H1 (cell line): ENCODE measurements at regions not wholly inside any gene's neighbourhood (a gene's known extent, or its start where the extent isn't known, plus 50 kb on each side); places are given as distances from the start of the nearest gene placed in this dataset.
A peak's percentile ranks its signal among the peaks of the same experiment; 100 is the strongest.
"Not testable (repeated sequence)": the region's sequence is repeated elsewhere in the genome, so short reads cannot be mapped to it uniquely, and the experiment has no call there.

Experiments
- CTCF ChIA-PET: fragments of 300-600 bp; sonication (Branson Sonifier 250); formaldehyde crosslinking; loops from one replicate; lab custom pipeline; 2021; ENCODE audit not compliant: partially characterized antibody; lab: Charles Lee
- POLR2A ChIA-PET: fragments of 300-600 bp; sonication (Branson Sonifier 250); formaldehyde crosslinking; loops from one replicate; lab custom pipeline; 2021; ENCODE audit warnings: inconsistent platforms; ENCODE audit not compliant: partially characterized antibody; lab: Charles Lee
- DNase-seq, 2 experiments: peaks; one replicate each; pipeline versions ENCODE4 v3.0.0 to v3.0.0-alpha.2; 2010 to 2022; ENCODE audit warnings: low spot score in 2 of 2, low read depth in 1 of 2, mixed read lengths in 1 of 2
- FAIRE-seq: peaks from 2 replicates; lab custom pipeline; 2011; peaks lifted over from hg19 to GRCh38; lab: Jason Lieb, UNC
- H2AFZ ChIP-seq: 2 replicates; pipeline ENCODE4 v1.8.1; 2012; ENCODE audit warnings: low read length, inconsistent platforms
- H2AK5ac ChIP-seq: 2 replicates; pipeline ENCODE4 v1.6.1; 2013; ENCODE audit warnings: low read depth, low read length
- H2BK120ac ChIP-seq: replicated peaks from 2 replicates; pipeline ENCODE3; 2013; ENCODE audit warnings: low read depth, low read length, inconsistent platforms
- H2BK12ac ChIP-seq: 2 replicates; pipeline ENCODE4 v1.6.1; 2013; ENCODE audit warnings: low read depth, low read length
- H2BK15ac ChIP-seq: 2 replicates; pipeline ENCODE4 v1.6.1; 2013; ENCODE audit warnings: low read length
- H2BK20ac ChIP-seq: 2 replicates; pipeline ENCODE4 v1.6.1; 2013; ENCODE audit warnings: low read length
- H2BK5ac ChIP-seq: 2 replicates; pipeline ENCODE4 v1.6.1; 2013; ENCODE audit warnings: low read depth, low read length
- H3K14ac ChIP-seq: 2 replicates; pipeline ENCODE4 v1.6.1; 2013; ENCODE audit warnings: inconsistent platforms; ENCODE audit not compliant: insufficient read length
- H3K18ac ChIP-seq: 2 replicates; pipeline ENCODE4 v1.6.1; 2013; ENCODE audit warnings: low read length; ENCODE audit errors: extremely low read depth
- H3K23ac ChIP-seq: 2 replicates; pipeline ENCODE4 v1.6.1; 2013; ENCODE audit warnings: inconsistent platforms; ENCODE audit not compliant: insufficient read length
- H3K23me2 ChIP-seq: 2 replicates; pipeline ENCODE4 v1.6.1; 2013; ENCODE audit warnings: low read depth, low read length
- H3K27ac ChIP-seq: 2 replicates; pipeline ENCODE4 v1.6.1; 2011; ENCODE audit warnings: low read depth, low read length, inconsistent platforms
- H3K27me3 ChIP-seq, 4 experiments: replicated peaks in 1 of 4; 1 replicate in 1 of 4; 2 replicates in 3 of 4; pipeline versions ENCODE4 v1.6.1 to v1.8.1; 2011 to 2013; ENCODE audit warnings: low read length in 3 of 4, mild to moderate bottlenecking in 3 of 4, inconsistent platforms in 2 of 4, mixed read lengths in 2 of 4, moderate library complexity in 1 of 4; ENCODE audit not compliant: control insufficient read depth in 3 of 4, insufficient read depth in 3 of 4; ENCODE audit errors: extremely low read depth in 1 of 4
- H3K36me3 ChIP-seq, 4 experiments: 2 replicates each; pipeline versions ENCODE4 v1.6.1 to v1.8.1; 2011 to 2013; ENCODE audit warnings: mild to moderate bottlenecking in 4 of 4, low read length in 3 of 4, moderate library complexity in 2 of 4, control low read depth in 1 of 4, inconsistent platforms in 1 of 4; ENCODE audit not compliant: insufficient read depth in 4 of 4, control insufficient read depth in 2 of 4
- H3K4ac ChIP-seq: replicated peaks from 2 replicates; pipeline ENCODE3; 2013; ENCODE audit warnings: low read length, low read depth, mixed read lengths, inconsistent platforms; ENCODE audit not compliant: insufficient read length
- H3K4me1 ChIP-seq, 4 experiments: replicated peaks in 1 of 4; 1 replicate in 1 of 4; 2 replicates in 3 of 4; pipeline versions ENCODE4 v1.6.1 to v1.8.1; 2011 to 2013; ENCODE audit warnings: low read length in 3 of 4, inconsistent platforms in 2 of 4, mixed read lengths in 1 of 4; ENCODE audit not compliant: insufficient read depth in 4 of 4, control insufficient read depth in 3 of 4
- H3K4me2 ChIP-seq, 2 experiments: 2 replicates each; pipeline versions ENCODE4 v1.6.1 to v1.8.1; 2011 to 2013; ENCODE audit warnings: low read depth in 2 of 2, low read length in 2 of 2, control low read depth in 1 of 2, inconsistent platforms in 1 of 2, mild to moderate bottlenecking in 1 of 2; ENCODE audit not compliant: insufficient read depth in 1 of 2
- H3K4me3 ChIP-seq, 4 experiments: fragments of 200-600, 300-600 bp in 1 of 4; sonication (generic), shearing (Covaris generic), sonication (Bioruptor Twin) in 1 of 4; 2 replicates each; pipeline versions ENCODE4 v1.5.1 to v1.8.1; 2011 to 2016; ENCODE audit warnings: low read length in 4 of 4, low read depth in 3 of 4, control low read depth in 2 of 4, inconsistent platforms in 2 of 4, mild to moderate bottlenecking in 2 of 4, mixed read lengths in 1 of 4, moderate library complexity in 1 of 4; ENCODE audit not compliant: insufficient read depth in 2 of 4; ENCODE audit errors: extremely low read depth in 1 of 4
- H3K56ac ChIP-seq: replicated peaks from 2 replicates; pipeline ENCODE3; 2013; ENCODE audit warnings: low read depth, mild to moderate bottlenecking, mixed read lengths, low read length, inconsistent platforms; ENCODE audit not compliant: insufficient read length
- H3K79me1 ChIP-seq: 2 replicates; pipeline ENCODE4 v1.6.1; 2013; ENCODE audit warnings: low read depth, low read length, control low read depth
- H3K79me2 ChIP-seq, 2 experiments: 2 replicates each; pipeline versions ENCODE4 v1.6.1 to v1.8.1; 2012 to 2013; ENCODE audit warnings: low read length in 2 of 2, mild to moderate bottlenecking in 2 of 2, inconsistent platforms in 1 of 2; ENCODE audit not compliant: insufficient read depth in 2 of 2, control insufficient read depth in 1 of 2
- H3K9ac ChIP-seq, 4 experiments: replicated peaks in 1 of 4; 1 replicate in 1 of 4; 2 replicates in 3 of 4; pipeline versions ENCODE4 v1.6.1 to v1.8.1; 2011 to 2013; ENCODE audit warnings: low read depth in 3 of 4, low read length in 3 of 4, control low read depth in 2 of 4, mild to moderate bottlenecking in 2 of 4, moderate library complexity in 2 of 4, inconsistent platforms in 1 of 4; ENCODE audit errors: extremely low read depth in 1 of 4
- H3K9me3 ChIP-seq, 2 experiments: 2 replicates each; pipeline versions ENCODE4 v1.6.1 to v1.8.1; 2012 to 2013; ENCODE audit warnings: mild to moderate bottlenecking in 2 of 2, moderate library complexity in 2 of 2, control low read depth in 1 of 2, inconsistent platforms in 1 of 2, low read depth in 1 of 2, low read length in 1 of 2, mixed read lengths in 1 of 2; ENCODE audit not compliant: insufficient read depth in 2 of 2
- H4K20me1 ChIP-seq, 2 experiments: replicated peaks in 1 of 2; 2 replicates each; pipeline versions ENCODE3 to v1.8.1; 2011 to 2013; ENCODE audit warnings: inconsistent platforms in 2 of 2, low read length in 2 of 2, mild to moderate bottlenecking in 1 of 2; ENCODE audit not compliant: insufficient read depth in 2 of 2, control insufficient read depth in 1 of 2
- H4K5ac ChIP-seq: 2 replicates; pipeline ENCODE4 v1.6.1; 2013; ENCODE audit warnings: low read length, low read depth, mixed read lengths, inconsistent platforms; ENCODE audit not compliant: insufficient read length
- H4K8ac ChIP-seq: 2 replicates; pipeline ENCODE4 v1.8.0; 2013; ENCODE audit warnings: mild to moderate bottlenecking, moderate library complexity, low read length, inconsistent platforms; ENCODE audit not compliant: insufficient read depth; ENCODE audit errors: extremely low read depth
- H4K91ac ChIP-seq: replicated peaks from 2 replicates; pipeline ENCODE3; 2013; ENCODE audit warnings: low read length, mixed read lengths, inconsistent platforms; ENCODE audit not compliant: insufficient read length
- WGBS, 2 experiments: shearing (Covaris generic) in 1 of 2; methylation state at CpG; one replicate each; pipeline versions ENCODE4 v1.1.6 to v1.1.7; 2013 to 2015; ENCODE audit warnings: low lambda C conversion rate in 2 of 2, mixed read lengths in 2 of 2, inconsistent platforms in 1 of 2, low coverage in 1 of 2, missing lambda C conversion rate in 1 of 2; ENCODE audit not compliant: insufficient replicate concordance in 2 of 2, insufficient coverage in 1 of 2, insufficient read length in 1 of 2; ENCODE audit errors: extremely low coverage in 1 of 2, missing lambda C conversion rate in 1 of 2; 5-methylcytosine and 5-hydroxymethylcytosine counted together

- H3K9ac ChIP-seq, H3K23me2 ChIP-seq, H3K14ac ChIP-seq, H3K18ac ChIP-seq, H2BK15ac ChIP-seq, H3K4me3 ChIP-seq, H4K20me1 ChIP-seq, H2BK120ac ChIP-seq, H3K27me3 ChIP-seq, H3K4me2 ChIP-seq, H2BK20ac ChIP-seq, H3K36me3 ChIP-seq, H3K9me3 ChIP-seq, H3K56ac ChIP-seq, H3K79me2 ChIP-seq, H3K79me1 ChIP-seq, DNase-seq, H3K4me1 ChIP-seq, H2BK5ac ChIP-seq, H4K91ac ChIP-seq, H4K5ac ChIP-seq, H4K8ac ChIP-seq, H3K23ac ChIP-seq, H2BK12ac ChIP-seq, FAIRE-seq, H3K27ac ChIP-seq, H3K4ac ChIP-seq, H2AFZ ChIP-seq, CTCF ChIA-PET, H2AK5ac ChIP-seq, POLR2A ChIA-PET: not testable (repeated sequence)
- 86% methylated on average over 3 of the region's 3 CpGs; no CpG with 5 or more reads in 1 of the 2 experiments for WGBS, 2 experiments
These were observed 97.5 kb downstream of the SPDYE17 start for GRCh38 chr7:76934711-76935110.

DNA sequence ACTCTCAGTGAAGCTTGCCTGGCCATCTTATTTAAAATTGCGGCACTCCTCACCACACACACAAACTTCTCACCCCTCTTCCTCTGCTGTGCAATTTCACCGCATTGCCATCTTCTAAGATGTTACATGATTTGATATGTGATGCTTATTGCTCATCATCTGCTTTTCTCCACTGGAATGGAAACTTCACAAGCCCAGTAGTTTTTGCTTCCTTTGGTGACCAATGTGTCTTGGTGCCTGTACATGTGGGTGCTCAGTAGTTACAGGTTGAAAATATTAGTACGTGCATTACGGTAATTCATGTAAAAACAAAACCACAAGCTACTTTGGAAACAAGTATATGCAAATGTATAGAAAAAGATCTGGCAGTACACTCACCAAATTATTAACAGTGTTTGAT, 99.2 kb downstream of the SPDYE17 start:
- H2BK15ac ChIP-seq, H3K9ac ChIP-seq, H3K18ac ChIP-seq, H3K79me1 ChIP-seq, POLR2A ChIA-PET, H3K4ac ChIP-seq, H3K79me2 ChIP-seq, H3K23ac ChIP-seq, H2BK120ac ChIP-seq, H3K27ac ChIP-seq, CTCF ChIA-PET, H3K56ac ChIP-seq, H4K8ac ChIP-seq, H2AFZ ChIP-seq, H4K5ac ChIP-seq, H2BK12ac ChIP-seq, H2BK20ac ChIP-seq, H4K91ac ChIP-seq, H2BK5ac ChIP-seq, H2AK5ac ChIP-seq, H3K36me3 ChIP-seq, H3K4me3 ChIP-seq, H3K9me3 ChIP-seq, H3K4me2 ChIP-seq, H3K4me1 ChIP-seq, H4K20me1 ChIP-seq, H3K27me3 ChIP-seq, DNase-seq, H3K23me2 ChIP-seq, H3K14ac ChIP-seq: not testable (repeated sequence)
- 92% methylated on average over 4 of the region's 4 CpGs; no CpG with 5 or more reads in 1 of the 2 experiments for WGBS, 2 experiments
- peak; percentile 70 for FAIRE-seq
